GM12874 (cell line): ENCODE measurements at regions not wholly inside any gene's neighbourhood (a gene's known extent, or its start where the extent isn't known, plus 50 kb on each side); places are given as distances from the start of the nearest gene placed in this dataset.

Experiments
- TF ChIP-seq, protein P1 (sequence below): IDR thresholded peaks from 2 replicates; pipeline ENCODE4 v1.5.1; 2011; ENCODE audit warnings: low read depth, mild to moderate bottlenecking, control low read depth, low read length, moderate library complexity; ENCODE audit not compliant: insufficient read depth

- TF ChIP-seq, protein P1, sequence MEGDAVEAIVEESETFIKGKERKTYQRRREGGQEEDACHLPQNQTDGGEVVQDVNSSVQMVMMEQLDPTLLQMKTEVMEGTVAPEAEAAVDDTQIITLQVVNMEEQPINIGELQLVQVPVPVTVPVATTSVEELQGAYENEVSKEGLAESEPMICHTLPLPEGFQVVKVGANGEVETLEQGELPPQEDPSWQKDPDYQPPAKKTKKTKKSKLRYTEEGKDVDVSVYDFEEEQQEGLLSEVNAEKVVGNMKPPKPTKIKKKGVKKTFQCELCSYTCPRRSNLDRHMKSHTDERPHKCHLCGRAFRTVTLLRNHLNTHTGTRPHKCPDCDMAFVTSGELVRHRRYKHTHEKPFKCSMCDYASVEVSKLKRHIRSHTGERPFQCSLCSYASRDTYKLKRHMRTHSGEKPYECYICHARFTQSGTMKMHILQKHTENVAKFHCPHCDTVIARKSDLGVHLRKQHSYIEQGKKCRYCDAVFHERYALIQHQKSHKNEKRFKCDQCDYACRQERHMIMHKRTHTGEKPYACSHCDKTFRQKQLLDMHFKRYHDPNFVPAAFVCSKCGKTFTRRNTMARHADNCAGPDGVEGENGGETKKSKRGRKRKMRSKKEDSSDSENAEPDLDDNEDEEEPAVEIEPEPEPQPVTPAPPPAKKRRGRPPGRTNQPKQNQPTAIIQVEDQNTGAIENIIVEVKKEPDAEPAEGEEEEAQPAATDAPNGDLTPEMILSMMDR: no peak
Observed at GRCh38 chr5:143730112-143730801, 81.7 kb upstream of the HMHB1 start.

DNA sequence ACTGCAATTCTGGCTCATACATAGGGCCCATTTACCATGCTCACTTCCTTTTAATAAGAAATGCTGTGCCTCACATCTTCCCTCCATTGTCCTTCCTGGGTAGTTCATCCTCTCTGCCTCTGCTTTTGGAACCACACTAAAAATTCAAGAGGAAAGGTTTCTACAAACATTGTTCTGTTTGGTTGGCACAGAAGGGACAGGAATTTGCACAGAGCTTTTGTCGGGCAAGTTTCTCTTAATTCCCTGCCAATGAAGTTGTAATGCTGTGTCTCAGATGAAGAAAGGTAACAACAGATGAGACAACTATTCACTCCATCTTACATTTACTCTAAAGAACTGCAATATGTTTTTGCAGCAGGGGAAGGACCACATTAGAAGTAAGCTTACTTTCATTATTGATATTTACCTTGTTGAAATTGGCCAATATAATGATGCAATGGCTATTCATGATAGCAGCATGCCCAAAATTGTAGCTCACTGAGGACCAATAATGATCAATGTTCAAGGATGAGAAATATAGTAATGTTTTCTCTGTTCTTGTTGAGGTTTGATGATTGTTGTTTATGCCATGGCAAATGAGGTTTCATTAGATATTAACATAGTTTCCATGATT is 82.5 kb upstream of the HMHB1 start:
- TF ChIP-seq, protein P1: no peak

GRCh38 chr5:143723159-143723558 is 88.8 kb upstream of the HMHB1 start:
- TF ChIP-seq, protein P1: no peak

GRCh38 chr5:143721925-143722324 is 90.0 kb upstream of the HMHB1 start:
- TF ChIP-seq, protein P1: no peak

DNA sequence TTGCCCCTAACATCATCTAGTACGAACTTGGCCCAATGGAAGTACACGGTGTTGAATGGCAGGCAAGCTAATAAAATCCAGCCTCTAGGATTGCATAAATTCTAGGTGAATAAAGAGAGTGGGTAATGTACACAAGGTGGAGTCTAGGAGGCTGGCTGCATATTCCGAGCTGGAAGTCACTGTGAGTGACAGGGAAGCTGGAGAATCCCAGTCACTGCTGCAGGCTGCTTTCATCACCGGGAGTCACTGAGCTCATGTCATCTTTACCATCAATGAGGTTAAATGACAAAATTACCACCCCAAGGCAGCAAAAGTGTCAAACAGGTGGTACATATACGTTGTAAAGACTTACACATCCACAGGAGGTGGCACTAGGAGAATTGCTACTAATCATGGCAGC is 91.3 kb upstream of the HMHB1 start:
- TF ChIP-seq, protein P1: no peak

GRCh38 chr5:143717400-143717799 is 94.6 kb upstream of the HMHB1 start:
- TF ChIP-seq, protein P1: no peak

- TF ChIP-seq, protein P1: no peak
Observed at GRCh38 chr5:143716881-143717280, 95.1 kb upstream of the HMHB1 start.
